Vagina (tissue), 2 donors: ENCODE measurements at regions not wholly inside any gene's neighbourhood (a gene's known extent, or its start where the extent isn't known, plus 50 kb on each side); places are given as distances from the start of the nearest gene placed in this dataset.

Experiments used
- DNase-seq, 2 donors: peaks; one replicate each; pipeline ENCODE4 v3.0.0-alpha.2; 2017; ENCODE audit errors: extremely low spot score in 2 of 2
- H3K27ac ChIP-seq: fragments of 200-600 bp; sonication (generic); one replicate; pipeline ENCODE4 v1.5.1; 2019
- H3K27me3 ChIP-seq: fragments of 200-600 bp; sonication (generic); one replicate; pipeline ENCODE4 v1.5.1; 2019
- H3K36me3 ChIP-seq, 2 donors: fragments of 200-600 bp; sonication (generic); one replicate each; pipeline ENCODE4 v1.5.1; 2017 to 2019
- H3K4me1 ChIP-seq: fragments of 200-600 bp; sonication (generic); one replicate; pipeline ENCODE4 v1.5.1; 2019
- H3K4me3 ChIP-seq, 2 donors: fragments of 200-600 bp; sonication (generic); 1 replicate in 1 of 2; 2 replicates in 1 of 2; pipeline ENCODE4 v1.5.1; 2016 to 2019
- H3K9me3 ChIP-seq: fragments of 200-600 bp; sonication (generic); one replicate; pipeline ENCODE4 v1.5.1; 2019
- POLR2A ChIP-seq, 2 donors: fragments of 450-650 bp; IDR thresholded peaks; one replicate each; pipeline ENCODE4 v1.6.1; 2017; ENCODE audit warnings: antibody characterized with exemption in 2 of 2, mild to moderate bottlenecking in 2 of 2, moderate library complexity in 2 of 2
- POLR2AphosphoS5 ChIP-seq, 2 donors: sonication (generic); formaldehyde crosslinking; IDR thresholded peaks; one replicate each; pipeline ENCODE4 v1.9.0; 2017; ENCODE audit warnings: antibody characterized with exemption in 2 of 2, mild to moderate bottlenecking in 2 of 2, low read depth in 1 of 2; ENCODE audit not compliant: insufficient read depth in 1 of 2
- intact Hi-C: fragments of 100-400 bp; cut with DNase I; formaldehyde crosslinking; loops from one replicate; pipeline ENCODE4 v1.15.1; 2023
- TF ChIP-seq, protein P1 (sequence below), 3 experiments: fragments of 450-650 bp in 2 of 3; fragments of 200-600 bp in 1 of 3; sonication (generic) in 1 of 3; IDR thresholded peaks; one replicate each; pipeline ENCODE4 v1.5.1; 2017 to 2019; ENCODE audit warnings: antibody characterized with exemption in 3 of 3, mild to moderate bottlenecking in 2 of 3, moderate library complexity in 2 of 3

DNA sequence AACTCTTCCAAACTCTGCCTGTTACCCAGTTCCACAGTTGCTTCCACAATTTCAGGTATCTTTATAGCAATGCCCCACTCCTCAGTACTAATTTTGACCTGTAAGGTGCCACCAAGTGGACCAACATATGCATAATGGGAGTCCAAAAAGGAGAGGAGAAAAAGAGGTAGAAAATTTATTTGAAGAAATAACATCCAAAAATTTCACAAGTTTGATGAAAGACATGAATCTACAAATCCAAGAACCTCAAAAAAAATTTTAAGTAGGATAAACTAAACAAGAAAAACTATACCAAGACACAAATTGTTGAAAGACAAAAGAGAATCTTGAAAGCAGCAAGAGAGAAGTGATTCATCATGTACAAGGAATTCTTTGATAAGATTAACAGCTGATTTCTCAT lies 79.8 kb downstream of the BARX1 start:
- H3K36me3 ChIP-seq = no peaks in the 10 kb centered on the region
- no peak overlapping the region for H3K27ac ChIP-seq
- H3K4me1 ChIP-seq = no peaks in the 10 kb centered on the region
- peaks cover 20% of the 10 kb centered on the region for H3K9me3 ChIP-seq
- no peaks in the 10 kb centered on the region for H3K27me3 ChIP-seq
- TF ChIP-seq POLR2AphosphoS5 (IDR thresholded peaks at IDR 0.05; ENCODE audit: insufficient read depth in 1 of 2, low read depth in 1 of 2) (no peak), POLR2A (IDR thresholded peaks at IDR 0.05) (no peak)
- TF ChIP-seq, protein P1, sequence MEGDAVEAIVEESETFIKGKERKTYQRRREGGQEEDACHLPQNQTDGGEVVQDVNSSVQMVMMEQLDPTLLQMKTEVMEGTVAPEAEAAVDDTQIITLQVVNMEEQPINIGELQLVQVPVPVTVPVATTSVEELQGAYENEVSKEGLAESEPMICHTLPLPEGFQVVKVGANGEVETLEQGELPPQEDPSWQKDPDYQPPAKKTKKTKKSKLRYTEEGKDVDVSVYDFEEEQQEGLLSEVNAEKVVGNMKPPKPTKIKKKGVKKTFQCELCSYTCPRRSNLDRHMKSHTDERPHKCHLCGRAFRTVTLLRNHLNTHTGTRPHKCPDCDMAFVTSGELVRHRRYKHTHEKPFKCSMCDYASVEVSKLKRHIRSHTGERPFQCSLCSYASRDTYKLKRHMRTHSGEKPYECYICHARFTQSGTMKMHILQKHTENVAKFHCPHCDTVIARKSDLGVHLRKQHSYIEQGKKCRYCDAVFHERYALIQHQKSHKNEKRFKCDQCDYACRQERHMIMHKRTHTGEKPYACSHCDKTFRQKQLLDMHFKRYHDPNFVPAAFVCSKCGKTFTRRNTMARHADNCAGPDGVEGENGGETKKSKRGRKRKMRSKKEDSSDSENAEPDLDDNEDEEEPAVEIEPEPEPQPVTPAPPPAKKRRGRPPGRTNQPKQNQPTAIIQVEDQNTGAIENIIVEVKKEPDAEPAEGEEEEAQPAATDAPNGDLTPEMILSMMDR (IDR thresholded peaks at IDR 0.05) = no peak
- intact Hi-C loops = no loop called here
- no peak for DNase-seq
- H3K4me3 ChIP-seq = no peak overlapping the region

GRCh38 chr9:93874242-93874641 lies 80.9 kb downstream of the BARX1 start:
- no peak for DNase-seq
- H3K36me3 ChIP-seq = no peaks in the 10 kb centered on the region
- TF ChIP-seq POLR2AphosphoS5 (IDR thresholded peaks at IDR 0.05; ENCODE audit: insufficient read depth in 1 of 2, low read depth in 1 of 2) = no peak
- TF ChIP-seq, protein P1 (IDR thresholded peaks at IDR 0.05) = no peak
- TF ChIP-seq POLR2A (IDR thresholded peaks at IDR 0.05) = no peak
- no peaks in the 10 kb centered on the region for H3K27me3 ChIP-seq
- H3K27ac ChIP-seq = no peak overlapping the region
- no peak overlapping the region for H3K4me3 ChIP-seq
- peaks cover 20% of the 10 kb centered on the region for H3K9me3 ChIP-seq
- H3K4me1 ChIP-seq = no peaks in the 10 kb centered on the region
- intact Hi-C loops = no loop called here

DNA sequence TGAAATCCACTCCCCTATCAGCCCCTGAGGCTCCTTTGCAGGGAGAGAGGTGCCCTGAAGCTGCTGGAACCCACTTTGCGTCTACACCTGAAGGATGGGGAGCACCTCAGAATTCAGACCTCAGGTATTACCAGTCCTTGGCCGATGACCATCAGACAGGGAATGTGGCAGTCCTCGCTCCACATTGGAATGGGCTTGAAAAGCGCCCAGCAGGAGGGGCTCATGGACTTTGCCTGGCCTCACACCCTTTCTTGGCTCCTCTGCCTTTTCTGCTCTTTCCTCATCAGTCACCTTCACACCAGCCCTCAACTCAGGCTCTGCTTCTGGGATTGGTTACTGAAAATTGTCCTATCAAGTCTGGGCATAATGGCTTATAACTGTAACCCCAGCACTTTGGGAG lies 83.9 kb downstream of the BARX1 start:
- no peak for TF ChIP-seq POLR2A (IDR thresholded peaks at IDR 0.05)
- TF ChIP-seq, protein P1 (IDR thresholded peaks at IDR 0.05) = no peak
- TF ChIP-seq POLR2AphosphoS5 (IDR thresholded peaks at IDR 0.05; ENCODE audit: insufficient read depth in 1 of 2, low read depth in 1 of 2) = no peak
- H3K4me1 ChIP-seq = no peaks in the 10 kb centered on the region
- H3K27ac ChIP-seq = no peak overlapping the region
- intact Hi-C loops = no loop called here
- H3K4me3 ChIP-seq = no peak overlapping the region
- H3K36me3 ChIP-seq = no peaks in the 10 kb centered on the region
- H3K27me3 ChIP-seq = no peaks in the 10 kb centered on the region
- DNase-seq = no peak
- H3K9me3 ChIP-seq = peaks cover 20% of the 10 kb centered on the region

DNA sequence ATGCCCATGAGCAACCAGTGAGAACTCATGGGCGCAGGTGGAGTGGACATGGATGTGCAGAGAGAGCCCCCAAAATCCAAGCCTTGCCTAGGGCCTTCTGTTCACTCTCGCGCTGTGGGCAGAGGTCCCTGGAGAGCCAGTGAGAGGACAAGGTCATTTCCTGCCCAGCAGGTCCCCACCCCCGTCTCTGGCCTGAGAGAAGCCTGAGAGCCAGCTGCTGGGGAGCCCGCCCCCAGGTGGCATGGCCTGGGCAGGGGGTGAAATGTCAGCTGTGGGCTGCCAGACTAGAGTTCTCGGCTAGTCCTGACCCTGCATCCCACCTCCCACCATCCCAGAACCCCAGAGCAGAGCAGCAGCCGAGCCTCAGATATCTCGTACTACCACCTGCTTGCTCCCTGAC lies 85.3 kb downstream of the BARX1 start:
- TF ChIP-seq POLR2AphosphoS5 (IDR thresholded peaks at IDR 0.05; ENCODE audit: insufficient read depth in 1 of 2, low read depth in 1 of 2) = no peak
- TF ChIP-seq POLR2A (IDR thresholded peaks at IDR 0.05) = no peak
- TF ChIP-seq, protein P1 (IDR thresholded peaks at IDR 0.05) = no peak
- H3K27me3 ChIP-seq = no peaks in the 10 kb centered on the region
- H3K4me1 ChIP-seq = no peaks in the 10 kb centered on the region
- H3K9me3 ChIP-seq = peaks cover 8% of the 10 kb centered on the region
- no peak overlapping the region for H3K27ac ChIP-seq
- H3K36me3 ChIP-seq = no peaks in the 10 kb centered on the region
- intact Hi-C loops = no loop called here
- no peak for DNase-seq
- H3K4me3 ChIP-seq = no peak overlapping the region

- Histone ChIP-seq H3K27me3 (no peaks in the 10 kb centered on the region), H3K9me3 (peaks cover 2% of the 10 kb centered on the region), H3K4me1 (no peaks in the 10 kb centered on the region), H3K27ac (no peak overlapping the region), H3K4me3 (no peak overlapping the region), H3K36me3 (no peaks in the 10 kb centered on the region)
- intact Hi-C loops = no loop called here
- DNase-seq = no peak
- no peak for TF ChIP-seq POLR2A (IDR thresholded peaks at IDR 0.05)
- no peak for TF ChIP-seq POLR2AphosphoS5 (IDR thresholded peaks at IDR 0.05; ENCODE audit: insufficient read depth in 1 of 2, low read depth in 1 of 2)
- TF ChIP-seq, protein P1 (IDR thresholded peaks at IDR 0.05) = no peak
These were observed 86.1 kb downstream of the BARX1 start for GRCh38 chr9:93869088-93869487.
